ENCODE measurements at regions not wholly inside any gene's neighbourhood (a gene's known extent, or its start where the extent isn't known, plus 50 kb on each side); places are given as distances from the start of the nearest gene placed in this dataset.
"Not testable (repeated sequence)": the region's sequence is repeated elsewhere in the genome, so short reads cannot be mapped to it uniquely, and the experiment has no call there.

- no peak for DNase-seq (ENCODE audit: low read depth)
Observed at GRCh38 chr16:73400951-73401350, 353.0 kb upstream of the ZFHX3 start.

- no peak for DNase-seq (ENCODE audit: low read depth)
Observed at GRCh38 chr16:73399997-73400396, 352.1 kb upstream of the ZFHX3 start.

GRCh38 chr16:73399486-73399885 lies 351.6 kb upstream of the ZFHX3 start:
- no peak for DNase-seq (ENCODE audit: low read depth)

- not testable (repeated sequence) for DNase-seq (ENCODE audit: low read depth)
Observed at GRCh38 chr16:73398604-73399003, 350.7 kb upstream of the ZFHX3 start.

- DNase-seq (ENCODE audit: low read depth) = no peak
Observed at GRCh38 chr16:73396556-73396955, 348.6 kb upstream of the ZFHX3 start.

GRCh38 chr16:73390936-73391335 lies 343.0 kb upstream of the ZFHX3 start:
- DNase-seq (ENCODE audit: low read depth) = no peak

- DNase-seq (ENCODE audit: low read depth) = no peak
Observed at GRCh38 chr16:73390491-73390890, 342.6 kb upstream of the ZFHX3 start.

GRCh38 chr16:73389085-73389484 lies 341.2 kb upstream of the ZFHX3 start:
- DNase-seq (ENCODE audit: low read depth) = no peak

GRCh38 chr16:73387979-73388378 lies 340.1 kb upstream of the ZFHX3 start:
- no peak for DNase-seq (ENCODE audit: low read depth)

- DNase-seq (ENCODE audit: low read depth) = no peak
Observed at GRCh38 chr16:73385696-73386095, 337.8 kb upstream of the ZFHX3 start.

GRCh38 chr16:73384506-73385089 lies 336.7 kb upstream of the ZFHX3 start:
- no peak for DNase-seq (ENCODE audit: low read depth)

- no peak for DNase-seq (ENCODE audit: low read depth)
Observed at GRCh38 chr16:73383988-73384365, 336.0 kb upstream of the ZFHX3 start.

- DNase-seq (ENCODE audit: low read depth) = no peak
Observed at GRCh38 chr16:73383195-73383987, 335.5 kb upstream of the ZFHX3 start.

- DNase-seq (ENCODE audit: low read depth) = no peak
Observed at GRCh38 chr16:73378471-73378870, 330.5 kb upstream of the ZFHX3 start.

- no peak for DNase-seq (ENCODE audit: low read depth)
Observed at GRCh38 chr16:73371584-73372319, 323.8 kb upstream of the ZFHX3 start.

GRCh38 chr16:73369851-73370250 lies 321.9 kb upstream of the ZFHX3 start:
- DNase-seq (ENCODE audit: low read depth) = no peak

GRCh38 chr16:73368715-73369114 lies 320.8 kb upstream of the ZFHX3 start:
- DNase-seq (ENCODE audit: low read depth) = no peak

- DNase-seq (ENCODE audit: low read depth) = no peak
Observed at GRCh38 chr16:73365016-73365551, 317.2 kb upstream of the ZFHX3 start.

- no peak for DNase-seq (ENCODE audit: low read depth)
Observed at GRCh38 chr16:73364413-73364812, 316.5 kb upstream of the ZFHX3 start.

- no peak for DNase-seq (ENCODE audit: low read depth)
Observed at GRCh38 chr16:73361061-73361460, 313.1 kb upstream of the ZFHX3 start.

- DNase-seq (ENCODE audit: low read depth) = no peak
Observed at GRCh38 chr16:73356401-73357079, 308.6 kb upstream of the ZFHX3 start.

GRCh38 chr16:73355981-73356380 lies 308.1 kb upstream of the ZFHX3 start:
- no peak for DNase-seq (ENCODE audit: low read depth)

Data from HS-5 (cell line).